DOHH2 (cell line): ENCODE measurements at regions not wholly inside any gene's neighbourhood (a gene's known extent, or its start where the extent isn't known, plus 50 kb on each side); places are given as distances from the start of the nearest gene placed in this dataset.

Experiments
- EZH2phosphoT487 ChIP-seq: fragments of 200-600 bp; sonication (generic); IDR thresholded peaks from 2 replicates; pipeline ENCODE4 v1.6.1; 2017; ENCODE audit warnings: borderline replicate concordance, mild to moderate bottlenecking, antibody characterized with exemption, low read length, moderate library complexity, mixed read lengths
- TF ChIP-seq, protein P1 (sequence below): fragments of 200-600 bp; sonication (generic); IDR thresholded peaks from one replicate; pipeline ENCODE4 v1.5.1; 2014; ENCODE audit warnings: antibody characterized with exemption, mild to moderate bottlenecking, low read depth, low read length; ENCODE audit not compliant: poor library complexity, severe bottlenecking

GRCh38 chr10:90227786-90228185, 526.4 kb downstream of the KIF20B start:
- TF ChIP-seq, protein P1, sequence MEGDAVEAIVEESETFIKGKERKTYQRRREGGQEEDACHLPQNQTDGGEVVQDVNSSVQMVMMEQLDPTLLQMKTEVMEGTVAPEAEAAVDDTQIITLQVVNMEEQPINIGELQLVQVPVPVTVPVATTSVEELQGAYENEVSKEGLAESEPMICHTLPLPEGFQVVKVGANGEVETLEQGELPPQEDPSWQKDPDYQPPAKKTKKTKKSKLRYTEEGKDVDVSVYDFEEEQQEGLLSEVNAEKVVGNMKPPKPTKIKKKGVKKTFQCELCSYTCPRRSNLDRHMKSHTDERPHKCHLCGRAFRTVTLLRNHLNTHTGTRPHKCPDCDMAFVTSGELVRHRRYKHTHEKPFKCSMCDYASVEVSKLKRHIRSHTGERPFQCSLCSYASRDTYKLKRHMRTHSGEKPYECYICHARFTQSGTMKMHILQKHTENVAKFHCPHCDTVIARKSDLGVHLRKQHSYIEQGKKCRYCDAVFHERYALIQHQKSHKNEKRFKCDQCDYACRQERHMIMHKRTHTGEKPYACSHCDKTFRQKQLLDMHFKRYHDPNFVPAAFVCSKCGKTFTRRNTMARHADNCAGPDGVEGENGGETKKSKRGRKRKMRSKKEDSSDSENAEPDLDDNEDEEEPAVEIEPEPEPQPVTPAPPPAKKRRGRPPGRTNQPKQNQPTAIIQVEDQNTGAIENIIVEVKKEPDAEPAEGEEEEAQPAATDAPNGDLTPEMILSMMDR, result no peak
- no peak for TF ChIP-seq EZH2phosphoT487
